ENCODE measurements at regions not wholly inside any gene's neighbourhood (a gene's known extent, or its start where the extent isn't known, plus 50 kb on each side); places are given as distances from the start of the nearest gene placed in this dataset.

DNA sequence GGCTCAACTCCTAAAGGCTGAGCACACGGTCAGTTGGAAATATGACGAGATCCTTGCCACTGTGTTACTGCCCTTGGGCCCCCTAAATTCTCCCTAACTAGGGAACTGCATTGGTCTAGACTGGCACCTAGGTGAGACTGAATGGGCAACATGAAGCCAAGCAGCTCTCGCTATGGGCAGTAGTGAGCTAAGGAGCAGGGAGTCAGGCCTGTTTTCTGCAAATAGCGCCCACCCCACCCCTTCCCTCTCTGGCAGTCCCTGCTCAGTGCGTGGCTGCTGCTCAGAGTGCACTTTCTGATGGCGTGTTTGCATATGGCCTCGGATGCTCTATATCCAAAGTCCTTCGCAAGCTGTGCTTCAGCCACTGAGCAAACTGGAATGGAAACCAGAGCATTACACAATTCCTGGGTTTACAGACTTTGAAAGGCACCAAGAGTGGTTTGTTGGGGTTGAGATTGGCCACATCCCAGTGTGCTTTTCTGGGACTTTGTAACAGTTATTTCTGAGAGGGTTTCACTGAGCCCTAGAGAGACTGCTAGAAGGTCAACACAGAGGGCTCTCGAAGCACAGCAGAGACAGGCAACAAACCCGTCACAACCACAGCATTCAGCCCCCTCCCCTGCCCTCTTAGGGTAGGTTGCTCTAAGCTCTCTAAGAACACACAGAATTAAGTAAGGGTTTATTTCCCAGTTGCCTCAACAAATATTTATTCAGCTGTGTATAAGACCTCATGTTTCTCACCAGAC, 419.9 kb downstream of the STK39 start:
- TF ChIP-seq CTBP1 (IDR thresholded peaks at IDR 0.05; ENCODE audit: borderline replicate concordance) (no peak), SP1 (IDR thresholded peaks at IDR 0.05) (no peak), TARDBP (IDR thresholded peaks at IDR 0.05) (no peak), FOXA1 (IDR thresholded peaks at IDR 0.05) (no peak), ARNT (IDR thresholded peaks at IDR 0.05) (no peak), SUZ12 (IDR thresholded peaks at IDR 0.05) (no peak), FOXM1 (IDR thresholded peaks at IDR 0.05; ENCODE audit: borderline replicate concordance) (no peak), HDGF (IDR thresholded peaks at IDR 0.05; ENCODE audit: borderline replicate concordance) (no peak), NFRKB (IDR thresholded peaks at IDR 0.05) (no peak), LEF1 (IDR thresholded peaks at IDR 0.05; ENCODE audit: borderline replicate concordance) (no peak), BHLHE40 (IDR thresholded peaks at IDR 0.05; ENCODE audit: borderline replicate concordance) (no peak), FOXK2 (IDR thresholded peaks at IDR 0.05) (no peak), ZNF384 (IDR thresholded peaks at IDR 0.05) (no peak)
